GM18861 (cell line): ENCODE measurements at regions not wholly inside any gene's neighbourhood (a gene's known extent, or its start where the extent isn't known, plus 50 kb on each side); places are given as distances from the start of the nearest gene placed in this dataset.
"Not testable (repeated sequence)": the region's sequence is repeated elsewhere in the genome, so short reads cannot be mapped to it uniquely, and the experiment has no call there.

Experiments
- ATAC-seq: cut with Tn5 transposase; IDR thresholded peaks from one replicate; pipeline ENCODE4 v1.9.1; 2021; ENCODE audit not compliant: unreplicated experiment

- ATAC-seq: no peak
Observed at GRCh38 chr12:115297445-115297844, 613.5 kb upstream of the TBX3 start.

GRCh38 chr12:115296613-115297198 is 612.7 kb upstream of the TBX3 start:
- no peak for ATAC-seq

GRCh38 chr12:115295886-115296285 is 611.9 kb upstream of the TBX3 start:
- ATAC-seq: no peak

GRCh38 chr12:115294453-115295133 is 610.6 kb upstream of the TBX3 start:
- no peak for ATAC-seq

- not testable (repeated sequence) for ATAC-seq
Observed at GRCh38 chr12:115285429-115285828, 601.5 kb upstream of the TBX3 start.

GRCh38 chr12:115273456-115273855 is 589.5 kb upstream of the TBX3 start:
- ATAC-seq: no peak

GRCh38 chr12:115268451-115268850 is 584.5 kb upstream of the TBX3 start:
- ATAC-seq: no peak

- ATAC-seq: no peak
Observed at GRCh38 chr12:115267891-115268290, 583.9 kb upstream of the TBX3 start.

GRCh38 chr12:115267464-115267863 is 583.5 kb upstream of the TBX3 start:
- no peak for ATAC-seq

- ATAC-seq: no peak
Observed at GRCh38 chr12:115264605-115265004, 580.6 kb upstream of the TBX3 start.

- no peak for ATAC-seq
Observed at GRCh38 chr12:115261691-115262398, 577.9 kb upstream of the TBX3 start.

- ATAC-seq: no peak
Observed at GRCh38 chr12:115260762-115261675, 577.0 kb upstream of the TBX3 start.

GRCh38 chr12:115259968-115260747 is 576.2 kb upstream of the TBX3 start:
- ATAC-seq: no peak

GRCh38 chr12:115257791-115258190 is 573.8 kb upstream of the TBX3 start:
- no peak for ATAC-seq

GRCh38 chr12:115255962-115256361 is 572.0 kb upstream of the TBX3 start:
- ATAC-seq: no peak

- ATAC-seq: no peak
Observed at GRCh38 chr12:115255257-115255656, 571.3 kb upstream of the TBX3 start.

- no peak for ATAC-seq
Observed at GRCh38 chr12:115253049-115253448, 569.1 kb upstream of the TBX3 start.

GRCh38 chr12:115251727-115252126 is 567.8 kb upstream of the TBX3 start:
- no peak for ATAC-seq

GRCh38 chr12:115249671-115250278 is 565.8 kb upstream of the TBX3 start:
- ATAC-seq: no peak

GRCh38 chr12:115245020-115245419 is 561.0 kb upstream of the TBX3 start:
- ATAC-seq: no peak
